SK-N-DZ (cell line): ENCODE measurements at regions not wholly inside any gene's neighbourhood (a gene's known extent, or its start where the extent isn't known, plus 50 kb on each side); places are given as distances from the start of the nearest gene placed in this dataset.

Experiments
- DNase-seq: peaks from one replicate; pipeline ENCODE4 v3.0.0-alpha.2; 2015; ENCODE audit warnings: low spot score

DNA sequence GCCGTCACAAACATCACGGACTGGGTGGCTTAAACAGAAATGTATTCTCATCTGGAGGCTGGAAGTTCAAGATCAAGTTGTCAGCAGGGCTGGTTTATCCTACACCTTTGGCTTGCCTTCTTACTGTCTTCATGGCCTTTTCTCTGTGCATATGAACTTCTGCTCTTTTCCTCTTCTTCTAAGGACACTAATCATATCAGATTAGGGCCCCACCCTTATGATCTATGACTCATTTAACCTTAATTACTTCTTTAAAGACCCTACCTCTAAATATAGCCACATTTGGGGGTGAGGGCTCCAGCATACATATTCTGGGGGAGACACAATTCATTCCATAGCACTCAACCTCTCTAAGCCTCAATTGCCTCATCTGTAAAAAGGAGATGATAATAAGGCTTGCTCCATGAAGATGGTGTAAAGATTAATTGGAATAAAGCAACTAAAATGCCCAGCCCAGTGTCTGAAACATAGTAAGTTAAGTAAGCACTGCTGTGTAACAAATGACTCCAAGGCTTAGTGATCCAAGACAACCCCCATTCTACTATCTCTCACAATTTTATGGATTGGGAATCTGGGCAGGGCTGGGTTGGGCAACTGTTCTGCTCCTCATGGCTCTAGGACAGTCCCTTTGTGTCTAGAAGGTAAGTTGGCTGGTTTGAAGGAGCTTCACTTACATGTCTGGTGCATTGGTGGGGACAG lies 119.8 kb downstream of the BANF2 start:
- DNase-seq: no peak

DNA sequence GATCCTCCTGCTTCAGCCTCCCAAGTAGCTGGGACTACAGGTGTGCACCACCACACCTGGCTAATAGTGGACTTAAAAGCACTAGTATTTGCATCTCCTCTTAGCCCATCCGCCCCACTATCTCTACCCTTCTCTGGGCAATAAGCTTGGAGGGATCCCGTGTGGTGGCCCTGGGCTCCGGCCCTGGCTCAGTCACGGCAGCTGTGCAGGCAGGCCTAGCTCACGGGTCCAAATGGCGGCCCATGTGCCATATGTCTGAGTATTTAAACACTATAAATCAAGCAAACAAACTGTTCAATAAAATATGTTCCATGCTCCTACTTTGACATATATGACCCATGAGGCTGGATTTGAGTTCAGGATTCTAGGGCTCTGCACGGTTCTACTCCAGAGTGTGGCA lies 118.4 kb downstream of the BANF2 start:
- no peak for DNase-seq

DNA sequence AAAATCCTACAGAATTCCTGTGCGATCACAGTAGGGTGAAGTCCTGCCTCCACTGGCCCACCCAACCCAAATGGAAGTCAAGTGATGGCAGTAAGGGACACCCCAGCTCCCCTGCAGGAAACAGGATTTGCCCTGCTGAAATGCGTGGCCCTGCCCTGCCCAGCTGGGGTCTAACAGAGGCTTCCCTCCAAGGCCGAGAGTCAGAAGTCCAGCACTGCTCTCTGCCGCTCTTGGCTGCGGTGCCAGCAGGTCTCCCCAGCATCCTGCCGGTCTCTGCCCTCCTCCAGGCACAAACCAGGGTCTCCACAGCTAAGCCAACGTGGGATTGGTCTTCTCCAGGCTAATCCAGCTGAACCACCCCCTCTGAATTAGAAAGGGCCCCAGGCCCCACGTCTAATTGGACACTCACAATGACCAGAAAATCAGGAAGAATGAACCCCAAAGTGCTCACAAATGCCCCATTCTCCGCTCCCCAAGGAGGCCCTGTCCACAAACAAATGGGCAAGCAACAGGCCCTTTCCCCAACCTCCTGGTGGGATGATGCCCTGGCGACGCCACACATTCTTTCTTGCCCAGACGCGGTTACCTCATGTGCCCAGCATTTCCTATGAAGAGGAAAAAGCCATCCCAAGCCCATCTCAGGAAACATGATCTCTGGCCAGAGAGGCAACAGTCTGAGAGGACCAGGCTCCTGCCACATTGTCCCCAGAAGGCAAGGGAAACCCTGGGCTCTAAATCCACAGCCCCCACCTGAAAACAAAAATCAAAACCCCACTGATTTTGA lies 117.2 kb downstream of the BANF2 start:
- no peak for DNase-seq

DNA sequence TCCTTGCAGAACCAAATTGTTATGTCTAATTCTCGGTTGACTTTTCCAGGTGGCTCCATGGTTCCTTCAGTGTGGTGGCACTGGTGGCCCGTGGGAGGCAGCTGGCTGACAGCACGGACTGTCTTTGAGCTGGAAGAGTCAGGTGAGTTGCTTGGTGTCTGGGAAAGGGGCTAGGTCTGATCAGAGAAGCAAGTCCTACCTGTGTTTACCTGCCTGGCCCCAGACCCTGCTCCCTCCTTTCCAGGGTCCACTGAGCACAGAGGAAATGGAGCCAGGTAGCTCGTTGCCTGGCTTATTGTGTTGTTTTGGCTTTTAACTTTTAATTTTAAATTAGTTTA lies 111.8 kb downstream of the BANF2 start:
- DNase-seq: no peak

DNA sequence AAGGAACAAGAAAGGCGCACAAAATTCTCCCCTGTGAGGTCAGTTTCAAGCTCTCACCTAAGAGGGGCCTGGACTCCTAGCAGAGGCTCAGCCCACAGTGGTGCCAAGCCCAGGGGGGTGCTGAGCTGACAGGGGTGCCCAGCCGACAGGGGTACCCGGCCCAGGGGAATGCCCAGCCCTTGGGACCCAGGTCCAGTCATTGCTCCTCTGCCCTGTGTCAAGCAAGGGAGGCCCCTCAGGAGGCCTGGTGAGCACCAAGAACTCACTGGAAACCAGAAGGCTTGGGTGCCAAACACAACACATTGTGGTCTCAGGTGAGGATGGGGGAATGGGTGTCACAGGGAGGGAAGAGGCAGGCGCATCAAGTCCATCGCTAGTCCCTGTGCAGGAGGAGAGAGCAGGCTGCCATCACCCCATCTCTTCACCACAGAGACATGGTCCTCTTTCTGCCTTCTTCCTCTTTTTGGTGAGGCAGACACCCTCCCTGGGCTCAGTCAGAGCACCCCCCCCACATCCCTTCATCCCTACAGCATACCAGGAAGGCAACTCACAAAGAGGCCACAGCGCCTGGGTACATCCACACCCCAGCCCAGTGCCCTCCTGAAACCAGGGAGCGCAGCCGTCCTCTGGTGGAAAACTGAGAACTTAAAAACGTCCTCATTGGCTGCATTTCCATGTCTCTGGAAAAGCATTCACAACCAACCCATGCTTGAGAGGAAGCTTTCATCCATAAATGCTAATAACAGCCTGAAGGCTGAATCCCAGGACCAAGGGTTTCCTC lies 111.3 kb downstream of the BANF2 start:
- DNase-seq: no peak

DNA sequence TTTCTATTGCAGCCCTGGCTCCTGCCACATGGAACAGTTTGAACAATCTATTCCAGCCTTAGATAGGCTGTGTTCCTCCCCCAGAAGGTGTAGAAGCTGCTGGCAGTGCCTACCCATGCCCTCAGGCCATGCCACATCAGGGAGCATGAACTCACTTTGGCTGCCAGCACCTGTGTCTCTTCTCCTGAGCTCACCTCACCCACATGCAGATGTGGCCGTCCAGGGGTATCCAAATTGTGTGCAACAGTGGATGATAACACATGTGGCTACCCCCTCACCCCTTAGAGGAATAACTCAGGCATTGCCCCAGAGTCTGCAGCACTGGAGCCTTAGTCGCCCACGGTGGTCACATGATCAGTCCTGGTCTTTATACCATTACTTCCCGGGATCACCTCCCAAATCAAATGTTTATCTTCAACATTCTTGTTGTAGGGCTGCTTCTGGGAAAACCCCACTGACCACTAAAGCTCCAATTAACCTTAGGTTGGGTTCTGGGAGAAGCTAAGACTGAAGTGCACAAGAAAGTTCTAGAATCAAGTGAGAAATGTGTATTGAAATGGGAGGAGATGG lies 110.4 kb downstream of the BANF2 start:
- DNase-seq: no peak

DNA sequence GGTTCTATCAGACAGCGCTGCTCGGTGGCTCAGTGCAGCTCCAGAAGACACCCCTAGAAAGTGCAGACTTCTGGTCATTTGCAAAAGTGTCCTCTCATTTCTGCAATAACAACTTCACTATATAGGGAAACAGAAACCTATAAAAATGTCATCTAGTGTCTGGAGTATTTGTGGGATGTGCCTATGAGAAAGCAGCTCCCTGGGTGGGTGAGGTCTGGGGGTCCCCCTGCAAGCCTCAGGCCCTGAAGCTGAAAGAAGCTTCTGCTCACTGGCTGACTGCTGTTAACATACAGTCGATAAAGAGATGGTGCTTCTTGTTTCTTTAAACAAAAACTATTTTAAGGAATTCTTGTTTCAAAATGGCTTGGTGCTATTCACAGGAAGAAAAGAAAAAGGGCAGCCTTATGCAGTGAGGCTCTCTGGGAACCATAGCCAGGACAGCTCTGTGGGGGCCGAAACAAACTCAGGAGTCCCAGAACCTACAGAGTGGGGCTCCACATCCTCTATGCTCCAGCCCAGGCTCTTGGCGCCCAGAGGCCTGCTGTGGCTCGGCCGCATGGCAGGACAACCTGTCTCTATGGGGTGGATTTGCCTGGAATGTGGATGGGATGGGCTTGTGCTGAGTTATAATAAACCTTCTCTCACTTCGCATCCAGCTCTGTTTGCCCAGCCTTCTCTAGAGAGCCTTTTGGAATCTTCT lies 109.7 kb downstream of the BANF2 start:
- DNase-seq: no peak

DNA sequence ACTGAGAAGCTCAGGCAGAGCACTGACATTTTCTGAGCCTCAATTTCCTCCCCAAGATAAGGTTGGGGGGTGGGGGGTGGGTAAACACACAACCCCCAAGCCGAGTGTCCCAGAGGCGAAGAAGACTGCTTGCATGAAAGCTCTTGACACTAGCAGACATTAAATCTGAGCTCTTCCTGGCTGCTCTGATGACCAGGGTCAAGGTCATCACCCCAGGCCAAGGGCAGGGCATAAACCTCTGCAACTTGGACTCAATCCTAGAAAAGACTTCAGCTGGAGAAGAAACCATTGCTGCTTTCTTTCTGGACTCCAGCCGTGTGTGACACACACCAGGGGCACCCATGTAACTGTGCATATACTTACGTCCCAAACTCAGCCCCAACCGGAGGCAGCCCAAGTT lies 109.0 kb downstream of the BANF2 start:
- no peak for DNase-seq

DNA sequence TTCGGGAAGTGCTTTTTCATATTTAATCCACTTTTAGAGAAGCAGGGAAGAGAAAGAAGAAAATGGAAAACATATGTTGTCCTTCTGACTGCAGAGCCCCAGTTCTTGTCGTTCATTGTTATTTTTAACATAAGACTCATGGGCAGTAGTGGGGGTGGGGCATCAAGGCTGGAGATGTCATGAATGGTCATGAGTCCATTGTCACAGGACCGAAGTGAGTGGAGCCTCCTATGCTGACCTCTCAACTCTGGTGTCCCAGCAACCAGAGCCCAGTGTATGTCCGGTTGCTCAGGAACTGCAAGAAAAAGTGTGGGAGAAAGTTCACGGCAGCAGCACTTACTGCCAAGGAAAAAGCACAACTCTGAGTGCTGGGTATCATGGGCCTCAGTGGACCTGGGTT lies 108.6 kb downstream of the BANF2 start:
- DNase-seq: no peak

DNA sequence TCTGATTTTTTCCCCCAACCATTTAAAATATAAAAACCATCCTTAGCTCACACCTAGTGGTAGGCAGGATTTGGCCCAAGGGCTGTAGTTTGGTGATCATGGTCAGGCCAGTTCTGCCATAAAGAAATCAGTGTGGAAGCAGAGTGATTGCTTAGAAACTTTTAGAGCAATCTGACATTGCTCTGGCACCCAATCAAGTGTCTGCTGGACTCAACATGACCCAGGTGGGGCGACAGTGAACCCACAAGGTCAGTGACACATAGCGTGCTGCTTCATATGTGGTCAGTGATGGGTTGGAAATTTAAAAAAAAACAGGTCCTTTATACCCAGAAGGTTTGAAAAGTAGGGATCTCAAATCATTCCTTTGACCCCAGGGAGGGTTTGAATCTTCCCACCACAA lies 107.9 kb downstream of the BANF2 start:
- no peak for DNase-seq

DNA sequence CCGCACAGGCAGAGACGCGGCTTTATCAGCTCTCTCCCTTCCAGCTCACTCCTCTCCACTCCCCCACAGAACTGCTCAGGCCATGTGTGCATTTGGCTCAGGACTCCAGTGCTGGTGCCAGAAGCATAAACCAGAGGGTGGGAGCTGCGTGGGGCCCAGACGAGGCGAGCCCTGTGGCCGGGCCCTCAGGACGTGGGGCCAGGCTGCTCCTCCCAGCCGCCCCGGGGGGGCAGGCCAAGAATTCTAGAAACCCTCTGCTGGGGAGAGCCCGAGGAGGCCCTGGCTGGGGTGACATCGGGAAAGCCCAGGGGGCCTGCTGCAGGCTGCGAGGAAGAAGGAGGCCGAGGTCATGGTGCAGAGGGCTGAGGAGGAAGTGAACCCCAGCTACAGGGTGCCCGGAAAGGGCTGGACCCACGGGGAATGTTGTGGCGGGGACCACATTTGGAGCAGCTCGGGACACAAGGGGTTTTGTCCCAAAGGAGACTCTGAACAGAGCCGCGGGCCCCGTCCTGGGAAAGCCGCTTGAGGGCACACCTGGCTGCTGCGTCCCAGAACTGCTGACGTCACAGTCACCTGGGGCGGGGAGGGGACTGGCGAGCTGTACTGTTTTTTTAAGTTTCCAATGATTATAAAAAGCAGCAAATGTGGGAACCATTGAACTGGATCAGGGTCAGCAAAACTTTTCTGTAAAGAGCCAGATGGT lies 107.1 kb downstream of the BANF2 start:
- DNase-seq: no peak

DNA sequence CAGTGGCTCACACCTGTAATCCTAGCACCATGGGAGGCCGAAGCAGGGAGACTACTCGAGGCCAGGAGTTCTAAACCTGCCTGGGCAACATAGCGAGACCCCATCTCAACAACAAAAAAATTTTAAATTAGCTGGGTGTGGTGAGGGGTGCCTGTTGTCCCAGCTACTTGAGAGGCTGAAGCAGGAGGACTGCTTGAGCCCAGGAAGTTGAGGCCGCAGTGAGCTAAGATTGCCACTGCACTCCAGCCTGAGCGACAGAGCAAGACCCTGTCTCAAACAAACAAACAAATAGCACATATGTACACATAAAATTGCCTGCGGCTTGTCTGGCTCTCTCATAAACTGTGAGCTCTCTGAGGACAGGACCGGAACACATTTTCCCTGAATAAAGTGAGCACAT lies 106.3 kb downstream of the BANF2 start:
- DNase-seq: no peak

DNA sequence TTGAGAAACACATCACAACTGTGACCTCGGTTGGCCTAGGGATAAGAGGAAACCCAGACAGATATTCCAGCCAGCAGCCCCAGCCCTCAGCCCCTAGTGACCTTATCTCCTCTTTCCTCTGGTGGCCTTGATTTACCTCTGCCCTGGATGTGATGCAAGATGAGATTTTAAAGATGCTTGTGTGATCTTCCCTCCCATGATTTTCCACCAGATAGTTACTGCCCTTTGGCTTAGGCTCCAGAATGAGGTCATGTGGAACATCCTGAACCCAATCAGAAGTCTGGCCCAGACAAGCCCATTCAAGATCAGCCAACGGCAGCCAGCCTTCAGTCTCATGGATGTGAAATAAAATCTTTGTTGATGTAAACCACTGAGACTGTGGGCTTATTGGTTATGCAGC lies 104.0 kb downstream of the BANF2 start:
- no peak for DNase-seq

DNA sequence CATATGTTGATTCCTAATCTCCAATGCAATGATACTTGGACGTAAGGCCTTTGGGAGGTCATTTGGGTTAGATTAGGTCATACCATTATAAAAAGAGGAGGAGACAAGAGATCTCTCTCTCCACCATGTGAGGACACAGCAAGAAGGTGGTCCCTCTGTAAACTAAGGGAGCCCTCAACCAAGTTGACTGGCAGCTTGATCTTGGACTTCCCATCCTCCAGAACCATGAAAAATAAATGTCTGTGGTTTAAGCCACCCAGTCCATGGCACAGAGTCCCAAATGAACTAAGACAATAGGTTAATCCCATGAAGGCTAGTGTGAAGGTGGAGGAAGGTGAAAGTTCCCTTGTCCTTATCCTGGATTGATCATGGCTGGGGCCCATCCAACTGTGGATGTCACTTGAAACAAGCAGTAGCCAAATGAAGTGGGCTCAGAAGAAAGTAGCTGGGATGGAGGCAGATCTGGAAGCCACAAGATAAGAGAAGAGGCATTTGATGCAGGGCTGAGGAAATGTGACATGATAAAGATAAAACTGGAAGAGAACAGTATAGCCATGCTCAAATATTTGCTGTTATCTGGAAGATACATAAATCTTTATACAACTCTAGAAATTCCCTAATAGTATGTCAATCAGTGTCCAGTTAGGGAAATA lies 99.9 kb downstream of the BANF2 start:
- no peak for DNase-seq

DNA sequence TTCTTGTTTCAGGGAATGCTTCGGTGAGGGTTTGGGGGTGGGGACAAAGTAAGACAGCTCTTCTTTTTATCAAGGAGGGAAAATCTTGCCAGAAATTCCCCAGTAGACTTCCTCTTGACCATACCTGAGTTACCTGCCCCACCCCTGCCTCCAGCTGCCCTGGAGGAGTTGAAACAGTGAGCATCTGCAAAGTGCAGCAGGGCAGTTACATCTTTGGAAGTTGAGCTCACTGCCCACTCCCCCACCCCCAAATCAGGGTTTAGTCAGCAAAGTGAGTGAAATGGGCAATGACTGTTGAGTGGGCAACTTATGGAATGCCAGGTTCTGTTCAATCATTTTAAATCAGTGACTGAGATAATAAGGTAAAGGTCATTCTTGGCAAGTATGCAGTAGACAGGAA lies 98.8 kb downstream of the BANF2 start:
- DNase-seq: no peak

DNA sequence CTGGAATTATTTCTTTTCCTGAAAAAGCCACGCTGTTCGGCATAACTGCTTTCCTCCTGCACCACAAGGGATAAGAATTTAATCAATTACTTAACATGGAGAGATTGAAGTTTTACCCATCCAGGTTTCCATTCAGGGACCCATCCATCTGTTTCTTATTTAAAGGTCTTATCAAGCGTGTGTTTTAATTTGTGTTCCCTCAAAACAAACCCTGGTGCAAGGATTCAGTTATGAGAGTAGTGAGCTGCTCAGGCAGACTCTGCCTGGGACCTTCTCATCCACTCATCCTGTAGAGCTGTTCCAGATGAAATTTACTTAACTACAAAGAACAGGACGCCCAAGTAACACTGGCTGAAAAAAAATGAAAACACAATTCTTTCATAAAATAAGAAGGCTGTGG lies 97.8 kb downstream of the BANF2 start:
- DNase-seq: no peak

DNA sequence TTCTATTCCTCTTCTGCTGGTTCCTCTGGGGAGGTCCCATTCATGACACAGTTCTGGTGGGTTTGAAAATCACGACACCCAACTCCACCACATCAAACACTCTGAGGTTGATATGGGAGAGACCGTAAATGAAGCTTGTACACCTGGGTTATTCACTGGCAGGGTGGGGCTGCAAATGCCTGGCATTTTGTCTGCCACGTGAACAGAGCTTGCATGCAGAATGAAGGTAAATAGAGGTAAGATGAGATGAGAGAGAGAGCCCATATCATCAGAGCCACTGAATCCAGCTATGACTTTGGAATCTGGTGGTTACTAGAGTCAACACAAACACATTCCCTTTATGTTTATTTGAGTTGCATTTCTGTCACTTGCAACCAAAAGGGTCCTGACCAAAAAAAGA lies 97.4 kb downstream of the BANF2 start:
- DNase-seq: no peak

DNA sequence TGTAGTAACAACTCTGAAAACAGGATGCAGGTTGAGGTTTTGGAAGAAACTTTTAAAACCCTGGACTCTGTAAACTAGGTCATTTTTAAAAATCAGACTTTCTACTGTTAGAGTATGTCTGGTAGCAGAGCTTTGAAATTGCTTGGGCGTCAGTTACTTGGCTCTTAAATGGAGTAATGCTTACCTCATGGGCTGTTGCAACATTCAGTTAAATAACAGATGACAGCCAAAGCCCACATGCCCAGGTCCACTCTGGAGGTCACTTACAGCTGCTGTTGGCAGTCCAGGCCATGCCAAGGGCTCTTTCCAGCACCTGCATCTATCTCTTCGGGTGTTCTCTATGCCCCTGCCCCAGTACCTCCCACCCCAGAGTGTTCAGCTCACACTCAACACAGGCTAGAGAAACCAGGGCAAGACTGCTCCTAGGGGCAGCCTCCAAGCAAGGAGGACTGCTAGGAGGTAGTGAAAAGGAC lies 96.4 kb downstream of the BANF2 start:
- DNase-seq: no peak

DNA sequence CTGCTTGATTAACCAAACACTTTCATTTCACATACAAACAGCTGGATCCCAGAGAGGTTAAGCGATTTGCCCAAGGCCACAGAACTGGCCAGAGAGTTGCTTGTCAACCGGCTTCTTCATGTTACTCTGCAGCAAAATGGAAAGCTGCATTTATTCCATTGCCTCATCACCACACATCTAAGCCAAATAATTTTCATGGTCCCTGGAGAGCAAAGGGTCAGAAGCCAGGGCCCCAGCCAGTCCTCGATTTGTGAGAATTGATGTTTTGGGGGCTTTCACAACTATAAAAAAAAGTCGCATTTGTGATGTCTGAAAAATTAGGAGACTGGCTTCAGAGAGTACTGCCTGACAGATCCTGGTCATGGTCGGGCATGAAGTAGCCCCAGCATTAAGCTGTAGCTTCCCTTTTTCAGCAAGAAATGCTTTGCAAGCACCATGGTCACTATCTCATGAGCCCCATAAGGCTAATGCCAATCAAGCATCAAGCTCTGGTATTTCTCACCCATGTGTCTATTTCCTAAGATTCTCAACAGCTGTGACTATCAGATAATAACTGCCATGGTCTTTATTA lies 95.8 kb downstream of the BANF2 start:
- no peak for DNase-seq

DNA sequence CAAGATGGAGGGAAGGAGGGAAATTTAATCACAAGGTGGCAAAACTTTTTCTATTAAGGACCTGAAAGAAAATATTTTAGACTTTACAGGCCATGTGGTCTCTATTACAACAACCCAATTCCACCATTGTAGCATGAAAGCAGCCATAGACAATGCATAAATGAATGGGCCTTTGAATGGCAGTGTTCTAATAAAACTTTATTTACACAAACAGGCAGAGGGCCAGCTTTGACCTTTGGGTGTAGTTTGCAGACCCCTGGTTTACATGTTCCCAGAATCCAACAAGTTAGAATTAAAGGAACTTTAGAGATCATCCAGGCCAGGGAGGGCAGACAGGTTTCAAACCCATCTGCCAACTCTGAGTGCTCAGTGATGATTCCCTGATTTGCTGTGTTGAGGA lies 95.2 kb downstream of the BANF2 start:
- no peak for DNase-seq
